GM21526 (cell line): ENCODE measurements at regions not wholly inside any gene's neighbourhood (a gene's known extent, or its start where the extent isn't known, plus 50 kb on each side); places are given as distances from the start of the nearest gene placed in this dataset.
"Not testable (repeated sequence)": the region's sequence is repeated elsewhere in the genome, so short reads cannot be mapped to it uniquely, and the experiment has no call there.

Source experiments
- ATAC-seq: cut with Tn5 transposase; IDR thresholded peaks from one replicate; pipeline ENCODE4 v1.9.1; 2021; ENCODE audit warnings: moderate library complexity; ENCODE audit not compliant: unreplicated experiment, low FRiP score

DNA sequence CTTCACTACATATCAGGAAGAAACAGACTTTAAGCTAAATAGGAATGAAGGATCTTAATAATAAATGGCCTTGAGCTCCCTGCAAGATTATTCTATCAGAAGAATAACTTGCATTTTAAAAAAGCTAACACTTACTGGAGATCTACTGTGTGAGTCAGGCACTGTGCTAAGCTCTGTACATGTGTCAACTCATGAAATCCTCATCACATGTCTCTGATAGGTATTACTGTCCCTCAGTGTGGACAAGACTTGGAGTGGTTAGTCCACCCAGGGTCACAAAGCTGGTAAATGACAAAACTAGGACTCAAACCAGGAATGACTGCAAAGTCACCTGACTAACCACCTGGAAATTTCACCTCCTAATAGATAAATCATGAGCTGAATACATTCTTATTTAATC is 57.1 kb upstream of the KCTD7 start:
- ATAC-seq, result no peak

DNA sequence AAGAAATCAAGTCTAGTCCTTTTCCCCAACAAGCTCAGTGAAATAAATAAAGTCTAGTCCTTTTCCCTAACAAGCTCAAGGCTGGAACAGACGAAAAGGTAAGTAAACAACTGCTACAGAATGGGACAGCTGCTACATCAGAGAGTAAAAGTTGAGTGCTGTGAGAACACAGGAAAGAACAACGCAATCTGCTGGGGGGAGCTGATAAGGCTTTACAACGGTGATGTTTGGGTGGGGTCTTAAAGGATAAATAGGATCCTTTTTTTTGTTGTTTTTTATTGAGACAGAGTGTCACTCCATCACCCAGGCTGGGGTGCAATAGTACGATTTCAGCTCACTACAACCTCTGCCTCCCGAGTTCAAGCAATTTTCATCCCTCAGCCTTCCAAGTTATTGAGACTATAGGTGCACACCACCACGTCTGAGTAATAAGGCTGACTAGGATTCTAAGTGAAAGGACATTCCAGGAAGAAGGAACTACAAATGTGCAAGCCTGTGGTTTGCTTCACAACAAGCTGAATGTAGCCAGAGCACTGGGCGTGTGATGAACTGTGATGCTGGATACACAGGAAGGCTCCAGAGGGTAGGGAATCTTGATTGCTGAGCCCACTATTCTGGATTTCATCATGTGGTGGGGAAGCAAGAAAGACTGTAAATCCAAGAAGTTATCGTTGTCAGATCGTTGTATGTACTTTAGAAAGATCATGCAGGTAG is 54.7 kb upstream of the KCTD7 start:
- not testable (repeated sequence) for ATAC-seq

DNA sequence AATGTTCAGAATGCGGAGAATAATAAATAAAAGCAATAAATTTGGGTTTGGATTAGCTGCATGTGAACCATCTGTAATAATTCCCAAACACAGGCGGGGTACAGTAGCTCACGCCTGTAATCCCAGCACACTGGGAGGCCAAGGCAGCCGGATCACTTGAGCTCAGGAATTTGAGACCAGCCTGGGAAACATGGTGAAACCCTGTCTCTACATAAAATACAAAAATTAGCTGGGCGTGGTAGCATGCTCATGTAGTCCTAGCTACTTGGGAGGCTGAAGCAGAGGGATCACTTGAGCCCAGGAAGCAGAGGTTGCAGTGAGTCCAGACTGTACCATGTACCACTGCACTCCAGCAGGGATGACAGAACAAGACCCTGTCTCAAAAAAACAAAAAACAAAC is 53.9 kb upstream of the KCTD7 start:
- not testable (repeated sequence) for ATAC-seq

DNA sequence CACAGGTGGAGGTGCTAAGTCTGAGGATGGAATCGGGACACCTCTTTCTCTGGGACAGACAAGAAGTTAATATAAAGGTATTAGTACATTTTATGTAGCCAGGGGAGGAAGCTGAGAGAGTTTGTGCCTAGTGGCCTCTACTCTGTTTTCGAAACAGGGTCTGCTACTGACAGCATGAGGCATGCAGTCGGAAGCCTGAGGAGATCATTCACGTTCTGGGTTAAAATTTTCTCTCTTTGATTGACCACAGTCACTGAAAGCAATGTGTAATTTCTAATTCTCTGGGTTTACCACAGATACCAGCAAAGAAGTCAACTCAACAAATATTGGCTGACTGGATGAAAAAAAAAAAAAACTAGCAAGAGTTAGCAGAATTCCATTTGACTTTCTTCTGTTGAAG is 53.3 kb upstream of the KCTD7 start:
- no peak for ATAC-seq

DNA sequence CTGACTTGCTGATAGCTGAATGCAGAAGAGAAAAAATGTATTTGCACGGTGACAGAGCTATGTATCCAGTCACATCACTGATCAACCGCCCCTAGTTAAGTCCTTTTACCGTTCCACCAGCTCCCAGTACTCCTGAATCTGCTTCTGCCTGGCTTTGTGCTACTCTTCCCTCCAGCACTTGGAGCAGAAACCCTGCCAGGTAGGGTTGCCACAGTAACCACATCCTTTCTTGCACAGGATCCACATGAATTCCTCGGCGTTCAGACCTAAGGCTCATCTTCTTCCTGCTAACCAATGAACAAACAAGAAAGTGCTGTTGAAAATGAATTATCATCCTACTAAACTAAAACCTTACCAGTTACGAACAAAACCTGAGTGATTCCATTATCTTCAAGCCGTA is 52.0 kb upstream of the KCTD7 start:
- no peak for ATAC-seq
